ENCODE measurements at regions not wholly inside any gene's neighbourhood (a gene's known extent, or its start where the extent isn't known, plus 50 kb on each side); places are given as distances from the start of the nearest gene placed in this dataset.

GRCh38 chr4:180380733-180381132, 1862.5 kb upstream of the TENM3 start:
- no peak for TF ChIP-seq CTCF (IDR thresholded peaks at IDR 0.05; ENCODE audit: insufficient read depth, low read depth, low read length)
- no peak for DNase-seq (ENCODE audit: low read depth)
- no peak overlapping the region for H3K4me3 ChIP-seq (ENCODE audit: low read depth, low read length)

GRCh38 chr4:180391613-180392012, 1851.6 kb upstream of the TENM3 start:
- no peak overlapping the region for H3K4me3 ChIP-seq (ENCODE audit: low read depth, low read length)
- DNase-seq (ENCODE audit: low read depth), result no peak
- TF ChIP-seq CTCF (IDR thresholded peaks at IDR 0.05; ENCODE audit: insufficient read depth, low read depth, low read length), result no peak

- no peak overlapping the region for H3K4me3 ChIP-seq (ENCODE audit: low read depth, low read length)
- DNase-seq (ENCODE audit: low read depth), result no peak
- TF ChIP-seq CTCF (IDR thresholded peaks at IDR 0.05; ENCODE audit: insufficient read depth, low read depth, low read length), result no peak
Observed at GRCh38 chr4:180394312-180394711, 1848.9 kb upstream of the TENM3 start.

GRCh38 chr4:180394730-180395129, 1848.5 kb upstream of the TENM3 start:
- no peak overlapping the region for H3K4me3 ChIP-seq (ENCODE audit: low read depth, low read length)
- DNase-seq (ENCODE audit: low read depth), result no peak
- TF ChIP-seq CTCF (IDR thresholded peaks at IDR 0.05; ENCODE audit: insufficient read depth, low read depth, low read length), result no peak

GRCh38 chr4:180398564-180398963, 1844.6 kb upstream of the TENM3 start:
- no peak for TF ChIP-seq CTCF (IDR thresholded peaks at IDR 0.05; ENCODE audit: insufficient read depth, low read depth, low read length)
- no peak for DNase-seq (ENCODE audit: low read depth)
- H3K4me3 ChIP-seq (ENCODE audit: low read depth, low read length), result no peak overlapping the region

GRCh38 chr4:180407275-180407885, 1835.8 kb upstream of the TENM3 start:
- no peak overlapping the region for H3K4me3 ChIP-seq (ENCODE audit: low read depth, low read length)
- no peak for TF ChIP-seq CTCF (IDR thresholded peaks at IDR 0.05; ENCODE audit: insufficient read depth, low read depth, low read length)
- DNase-seq (ENCODE audit: low read depth), result no peak
